MCF 10A (cell line): ENCODE measurements at regions not wholly inside any gene's neighbourhood (a gene's known extent, or its start where the extent isn't known, plus 50 kb on each side); places are given as distances from the start of the nearest gene placed in this dataset.

ENCODE experiments used
- BruUV-seq: library from RNA; stranded (reverse); fragments of 400-500 nt; replicated peaks from 2 replicates; lab custom pipeline; 2021; lab: Mats Ljungman, UMichigan
- CTCF ChIA-PET: fragments of 300-600 bp; sonication (Branson Sonifier 250); formaldehyde crosslinking; extraction: SDS; loops from one replicate; lab custom pipeline; 2021; ENCODE audit warnings: antibody characterized with exemption, inconsistent platforms; lab: Yijun Ruan, JAX
- POLR2A ChIA-PET: fragments of 300-600, 350-650 bp; sonication (Branson Sonifier 250); formaldehyde crosslinking; extraction: SDS; loops from one replicate; lab custom pipeline; 2020; ENCODE audit warnings: antibody characterized with exemption, inconsistent platforms; lab: Yijun Ruan, JAX
- DNase-seq: peaks from one replicate; pipeline ENCODE4 v3.0.0-alpha.2; 2018; ENCODE audit not compliant: unreplicated experiment
- H3K27ac Mint-ChIP-seq: one replicate; pipeline ENCODE4 v1.8.0; 2022; ENCODE audit warnings: mild to moderate bottlenecking, low read depth, mixed read lengths; ENCODE audit not compliant: unreplicated experiment
- H3K27me3 Mint-ChIP-seq: one replicate; pipeline ENCODE4 v1.8.0; 2022; ENCODE audit warnings: mixed read lengths; ENCODE audit not compliant: insufficient read depth, unreplicated experiment
- H3K36me3 Mint-ChIP-seq: one replicate; pipeline ENCODE4 v1.8.0; 2022; ENCODE audit warnings: mild to moderate bottlenecking, moderate library complexity, mixed read lengths; ENCODE audit not compliant: insufficient read depth, unreplicated experiment
- H3K4me1 Mint-ChIP-seq: one replicate; pipeline ENCODE4 v1.8.0; 2022; ENCODE audit warnings: mixed read lengths; ENCODE audit not compliant: insufficient read depth, unreplicated experiment
- H3K4me3 Mint-ChIP-seq: one replicate; pipeline ENCODE4 v1.8.0; 2022; ENCODE audit warnings: mild to moderate bottlenecking, moderate library complexity, mixed read lengths; ENCODE audit not compliant: unreplicated experiment
- H3K9me3 Mint-ChIP-seq: one replicate; pipeline ENCODE4 v1.8.0; 2022; ENCODE audit warnings: mixed read lengths; ENCODE audit not compliant: unreplicated experiment
- intact Hi-C: fragments of 100-400 bp; cut with micrococcal nuclease; formaldehyde crosslinking; loops from 2 replicates; pipeline ENCODE4 v1.14.1; 2022
- TF ChIP-seq, protein P1 (sequence below): fragments of 200-600 bp; IDR thresholded peaks from one replicate; pipeline ENCODE4 v1.8.0; 2022; ENCODE audit warnings: antibody characterized with exemption, mild to moderate bottlenecking; ENCODE audit not compliant: unreplicated experiment

DNA sequence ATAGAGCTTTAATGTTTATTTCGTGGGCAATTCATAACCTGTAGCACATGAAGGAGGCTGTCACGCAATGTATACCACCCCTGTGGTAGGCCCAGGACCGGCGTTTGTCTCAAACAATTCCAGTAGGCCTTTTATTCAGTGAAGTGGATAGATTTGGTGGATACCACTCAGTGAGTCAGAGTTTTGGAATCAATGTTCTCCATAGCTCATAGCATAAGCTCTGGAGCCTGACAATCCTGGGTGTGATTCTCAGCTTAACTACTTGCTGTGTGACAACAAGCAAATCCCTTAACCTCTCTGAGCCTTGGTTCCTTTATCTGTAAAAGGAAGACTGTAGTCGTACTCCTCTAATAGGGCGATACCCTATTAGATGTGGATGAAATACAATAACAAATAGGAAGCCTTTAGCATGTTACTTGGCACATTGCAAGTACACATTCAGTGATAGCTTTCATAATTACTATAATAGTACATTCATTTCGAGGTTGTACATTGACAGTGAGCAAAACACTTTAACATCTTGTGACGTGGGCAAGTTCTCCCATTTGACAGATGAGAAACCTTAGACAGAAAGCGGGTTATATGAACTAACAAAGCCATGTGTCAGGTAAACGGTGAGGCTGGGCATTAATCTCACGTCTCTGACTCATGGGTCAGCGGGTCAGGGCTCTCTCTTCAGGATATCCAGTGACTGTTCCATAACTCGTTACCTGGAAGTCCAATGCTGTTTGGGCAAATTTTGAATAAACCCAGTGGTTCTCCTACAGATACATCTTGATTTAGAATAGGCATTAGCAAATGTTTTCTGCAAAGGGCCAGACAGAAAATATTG, 130.8 kb downstream of the C9orf152 start:
- intact Hi-C loops = no loop called here
- Mint-ChIP-seq H3K9me3 (no peaks in the 10 kb centered on the region), H3K27ac (no peak overlapping the region), H3K36me3 (peaks cover 17% of the 10 kb centered on the region), H3K27me3 (no peaks in the 10 kb centered on the region), H3K4me1 (peaks cover 14% of the 10 kb centered on the region), H3K4me3 (no peak overlapping the region)
- BruUV-seq = no TSS peak
- DNase-seq = peak; percentile 52
- ChIA-PET POLR2A (interaction anchor here (0.8 to 2.0 kb wide), 3 partner anchors 10 to 25 kb away, joined by 3 to 6 read pairs (median 5); no protein-coding TSS in a partner anchor), CTCF (interaction anchor here (0.8 kb wide), 1 partner anchor 18 kb away, joined by 3 read pairs; no protein-coding TSS in a partner anchor)
- TF ChIP-seq, protein P1, sequence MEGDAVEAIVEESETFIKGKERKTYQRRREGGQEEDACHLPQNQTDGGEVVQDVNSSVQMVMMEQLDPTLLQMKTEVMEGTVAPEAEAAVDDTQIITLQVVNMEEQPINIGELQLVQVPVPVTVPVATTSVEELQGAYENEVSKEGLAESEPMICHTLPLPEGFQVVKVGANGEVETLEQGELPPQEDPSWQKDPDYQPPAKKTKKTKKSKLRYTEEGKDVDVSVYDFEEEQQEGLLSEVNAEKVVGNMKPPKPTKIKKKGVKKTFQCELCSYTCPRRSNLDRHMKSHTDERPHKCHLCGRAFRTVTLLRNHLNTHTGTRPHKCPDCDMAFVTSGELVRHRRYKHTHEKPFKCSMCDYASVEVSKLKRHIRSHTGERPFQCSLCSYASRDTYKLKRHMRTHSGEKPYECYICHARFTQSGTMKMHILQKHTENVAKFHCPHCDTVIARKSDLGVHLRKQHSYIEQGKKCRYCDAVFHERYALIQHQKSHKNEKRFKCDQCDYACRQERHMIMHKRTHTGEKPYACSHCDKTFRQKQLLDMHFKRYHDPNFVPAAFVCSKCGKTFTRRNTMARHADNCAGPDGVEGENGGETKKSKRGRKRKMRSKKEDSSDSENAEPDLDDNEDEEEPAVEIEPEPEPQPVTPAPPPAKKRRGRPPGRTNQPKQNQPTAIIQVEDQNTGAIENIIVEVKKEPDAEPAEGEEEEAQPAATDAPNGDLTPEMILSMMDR = no peak

GRCh38 chr9:110077925-110078324, 130.0 kb downstream of the C9orf152 start:
- no TSS peak for BruUV-seq
- TF ChIP-seq, protein P1 = no peak
- no peak for DNase-seq
- Mint-ChIP-seq H3K27me3 (no peaks in the 10 kb centered on the region), H3K4me1 (peaks cover 19% of the 10 kb centered on the region), H3K27ac (no peak overlapping the region), H3K36me3 (peaks cover 17% of the 10 kb centered on the region), H3K4me3 (no peak overlapping the region), H3K9me3 (no peaks in the 10 kb centered on the region)
- intact Hi-C loops = no loop called here
- POLR2A ChIA-PET = interaction anchor here (0.7 to 1.5 kb wide), 3 partner anchors 11 to 26 kb away, joined by 3 to 5 read pairs (median 4); no protein-coding TSS in a partner anchor
- CTCF ChIA-PET = interaction anchor here (1.0 kb wide), 1 partner anchor 166 kb away, joined by 3 read pairs; no protein-coding TSS in a partner anchor

DNA sequence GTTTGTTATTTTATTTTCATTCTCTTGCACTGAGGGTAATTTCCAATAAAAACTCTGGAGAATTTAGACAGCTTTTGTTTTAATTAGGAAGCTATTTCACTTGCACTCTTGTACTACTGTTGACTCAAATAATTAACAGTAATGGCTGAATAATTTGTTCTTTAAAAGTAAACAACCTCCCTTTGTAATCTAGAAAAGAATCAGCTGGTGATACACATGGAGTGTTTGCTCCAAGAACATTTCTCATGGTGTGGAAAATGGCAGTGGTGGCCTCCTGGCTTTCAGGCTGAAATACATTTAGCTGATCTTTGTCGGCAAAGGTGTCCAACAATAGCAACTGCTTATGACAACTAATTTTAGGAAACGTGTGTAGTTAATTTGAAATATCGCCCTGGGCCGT, 129.4 kb downstream of the C9orf152 start:
- H3K4me1 Mint-ChIP-seq = peaks cover 24% of the 10 kb centered on the region
- intact Hi-C loops = no loop called here
- POLR2A ChIA-PET = interaction anchor here (0.7 to 1.5 kb wide), 3 partner anchors 12 to 55 kb away, joined by 3 to 5 read pairs (median 5); no protein-coding TSS in a partner anchor
- CTCF ChIA-PET = interaction anchor here (0.7 to 1.0 kb wide), 3 partner anchors 166 to 369 kb away, joined by 3 to 4 read pairs (median 3); no protein-coding TSS in a partner anchor
- TF ChIP-seq, protein P1 = no peak
- no TSS peak for BruUV-seq
- H3K4me3 Mint-ChIP-seq = no peak overlapping the region
- DNase-seq = no peak
- H3K9me3 Mint-ChIP-seq = no peaks in the 10 kb centered on the region
- peak overlapping the region; percentile 12 for H3K27ac Mint-ChIP-seq
- peaks cover 13% of the 10 kb centered on the region for H3K36me3 Mint-ChIP-seq
- H3K27me3 Mint-ChIP-seq = no peaks in the 10 kb centered on the region

DNA sequence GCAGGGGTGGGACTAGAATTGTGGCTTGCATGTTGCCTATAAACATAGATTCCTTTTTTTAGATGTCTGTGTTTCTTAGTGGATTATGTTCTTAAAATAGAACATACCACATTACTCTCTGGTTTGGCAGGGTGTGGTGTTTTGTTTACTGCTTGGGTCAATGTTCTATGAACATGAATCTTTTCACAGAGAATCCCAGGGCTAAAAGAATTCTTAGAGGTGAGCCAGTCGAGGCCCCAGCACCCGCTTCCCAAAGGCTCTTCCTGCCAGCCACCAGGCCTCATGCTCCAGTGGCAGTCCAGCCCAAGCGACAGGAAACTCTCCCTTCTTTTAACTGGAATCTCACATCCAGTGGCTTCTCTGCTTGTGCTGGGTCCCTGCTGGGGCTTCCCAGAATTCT, 126.6 kb downstream of the C9orf152 start:
- peaks cover 12% of the 10 kb centered on the region for H3K36me3 Mint-ChIP-seq
- no peak for DNase-seq
- peak overlapping the region; percentile 91 for H3K27ac Mint-ChIP-seq
- CTCF ChIA-PET = interaction anchor here (0.8 kb wide), 1 partner anchor 181 kb away, joined by 3 read pairs; no protein-coding TSS in a partner anchor
- H3K27me3 Mint-ChIP-seq = no peaks in the 10 kb centered on the region
- H3K4me3 Mint-ChIP-seq = no peak overlapping the region
- H3K4me1 Mint-ChIP-seq = peaks cover 30% of the 10 kb centered on the region
- TF ChIP-seq, protein P1 = no peak
- POLR2A ChIA-PET = no interaction called here
- H3K9me3 Mint-ChIP-seq = no peaks in the 10 kb centered on the region
- no TSS peak for BruUV-seq
- intact Hi-C loops = no loop called here
